ENCODE measurements at regions not wholly inside any gene's neighbourhood (a gene's known extent, or its start where the extent isn't known, plus 50 kb on each side); places are given as distances from the start of the nearest gene placed in this dataset.

GRCh38 chr9:113695440-113695851 lies 180.7 kb upstream of the ZNF618 start:
- in situ Hi-C loops (cut with MboI; ENCODE audit: low sequenced_read_pairs, unreplicated experiment), result no loop called here
- no peak for TF ChIP-seq CTCF (IDR thresholded peaks at IDR 0.05; ENCODE audit: borderline replicate concordance, control extremely low read depth, extremely low read depth, insufficient read depth, missing control alignments)
- DNase-seq (ENCODE audit: low spot score), result no peak

GRCh38 chr9:113695901-113696300 lies 180.2 kb upstream of the ZNF618 start:
- no peak for DNase-seq (ENCODE audit: low spot score)
- TF ChIP-seq CTCF (IDR thresholded peaks at IDR 0.05; ENCODE audit: borderline replicate concordance, control extremely low read depth, extremely low read depth, insufficient read depth, missing control alignments), result no peak

GRCh38 chr9:113701774-113702755 lies 174.0 kb upstream of the ZNF618 start:
- no peak for TF ChIP-seq CTCF (IDR thresholded peaks at IDR 0.05; ENCODE audit: borderline replicate concordance, control extremely low read depth, extremely low read depth, insufficient read depth, missing control alignments)
- in situ Hi-C loops (cut with MboI; ENCODE audit: low sequenced_read_pairs, unreplicated experiment), result no loop called here
- no peak for DNase-seq (ENCODE audit: low spot score)

More at GRCh38 chr9:113695901-113696300, 180.2 kb upstream of the ZNF618 start:
- in situ Hi-C loops (cut with MboI; ENCODE audit: low sequenced_read_pairs, unreplicated experiment), result no loop called here

- DNase-seq (ENCODE audit: low spot score), result no peak
- no peak for TF ChIP-seq CTCF (IDR thresholded peaks at IDR 0.05; ENCODE audit: borderline replicate concordance, control extremely low read depth, extremely low read depth, insufficient read depth, missing control alignments)
Measured at GRCh38 chr9:113705306-113705927, 170.7 kb upstream of the ZNF618 start.

GRCh38 chr9:113705928-113706519 lies 170.1 kb upstream of the ZNF618 start:
- no peak for DNase-seq (ENCODE audit: low spot score)
- in situ Hi-C loops (cut with MboI; ENCODE audit: low sequenced_read_pairs, unreplicated experiment), result no loop called here
- no peak for TF ChIP-seq CTCF (IDR thresholded peaks at IDR 0.05; ENCODE audit: borderline replicate concordance, control extremely low read depth, extremely low read depth, insufficient read depth, missing control alignments)

More at GRCh38 chr9:113705306-113705927, 170.7 kb upstream of the ZNF618 start:
- in situ Hi-C loops (cut with MboI; ENCODE audit: low sequenced_read_pairs, unreplicated experiment), result no loop called here

- TF ChIP-seq CTCF (IDR thresholded peaks at IDR 0.05; ENCODE audit: borderline replicate concordance, control extremely low read depth, extremely low read depth, insufficient read depth, missing control alignments), result no peak
- no peak for DNase-seq (ENCODE audit: low spot score)
- in situ Hi-C loops (cut with MboI; ENCODE audit: low sequenced_read_pairs, unreplicated experiment), result no loop called here
Measured at GRCh38 chr9:113707953-113708695, 168.0 kb upstream of the ZNF618 start.

Data from GM13976 (cell line).